Left lung (tissue), 4 donors: ENCODE measurements at regions not wholly inside any gene's neighbourhood (a gene's known extent, or its start where the extent isn't known, plus 50 kb on each side); places are given as distances from the start of the nearest gene placed in this dataset.

Source experiments
- ATAC-seq: fragments of 200-7000 bp; cut with Tn5 transposase; one replicate; pipeline ENCODE4 v1.9.1; 2020; ENCODE audit warnings: moderate library complexity
- DNase-seq, 4 donors: peaks; one replicate each; pipeline ENCODE4 v3.0.0-alpha.2; 2013 to 2020
- H3K27ac ChIP-seq, 2 donors: fragments of 200-600 bp; sonication (generic) in 1 of 2; one replicate each; pipeline versions ENCODE4 v1.5.0 to v1.8.0; 2020 to 2021
- H3K27me3 ChIP-seq, 2 donors: fragments of 200-600 bp; sonication (generic) in 1 of 2; one replicate each; pipeline versions ENCODE4 v1.5.0 to v1.8.0; 2020 to 2021
- H3K36me3 ChIP-seq, 2 donors: fragments of 200-600 bp; sonication (generic) in 1 of 2; one replicate each; pipeline versions ENCODE4 v1.5.0 to v1.8.0; 2020 to 2021
- H3K4me1 ChIP-seq, 2 donors: fragments of 200-600 bp; one replicate each; pipeline ENCODE4 v1.8.0; 2021
- H3K4me3 ChIP-seq, 2 donors: fragments of 200-600 bp; sonication (generic) in 1 of 2; one replicate each; pipeline versions ENCODE4 v1.5.0 to v1.8.0; 2020 to 2021; ENCODE audit warnings: mild to moderate bottlenecking in 1 of 2
- H3K9me3 ChIP-seq, 2 donors: fragments of 200-600 bp; sonication (generic) in 1 of 2; one replicate each; pipeline versions ENCODE4 v1.5.0 to v1.8.0; 2020 to 2021
- intact Hi-C, 2 donors: fragments of 100-400 bp; cut with DNase I; formaldehyde crosslinking; loops; one replicate each; pipeline versions ENCODE4 v1.11.2 to v1.14.2; 2022
- TF ChIP-seq, protein P1 (sequence below), 2 donors: fragments of 200-600 bp; sonication (generic) in 1 of 2; IDR thresholded peaks; one replicate each; pipeline versions ENCODE4 v1.5.0 to v1.8.0; 2021; ENCODE audit warnings: antibody characterized with exemption in 2 of 2
- donor health status: DM: no; HTN: yes; CAD: no.
- donor health status: DM: no; HTN: no; CAD: no.

DNA sequence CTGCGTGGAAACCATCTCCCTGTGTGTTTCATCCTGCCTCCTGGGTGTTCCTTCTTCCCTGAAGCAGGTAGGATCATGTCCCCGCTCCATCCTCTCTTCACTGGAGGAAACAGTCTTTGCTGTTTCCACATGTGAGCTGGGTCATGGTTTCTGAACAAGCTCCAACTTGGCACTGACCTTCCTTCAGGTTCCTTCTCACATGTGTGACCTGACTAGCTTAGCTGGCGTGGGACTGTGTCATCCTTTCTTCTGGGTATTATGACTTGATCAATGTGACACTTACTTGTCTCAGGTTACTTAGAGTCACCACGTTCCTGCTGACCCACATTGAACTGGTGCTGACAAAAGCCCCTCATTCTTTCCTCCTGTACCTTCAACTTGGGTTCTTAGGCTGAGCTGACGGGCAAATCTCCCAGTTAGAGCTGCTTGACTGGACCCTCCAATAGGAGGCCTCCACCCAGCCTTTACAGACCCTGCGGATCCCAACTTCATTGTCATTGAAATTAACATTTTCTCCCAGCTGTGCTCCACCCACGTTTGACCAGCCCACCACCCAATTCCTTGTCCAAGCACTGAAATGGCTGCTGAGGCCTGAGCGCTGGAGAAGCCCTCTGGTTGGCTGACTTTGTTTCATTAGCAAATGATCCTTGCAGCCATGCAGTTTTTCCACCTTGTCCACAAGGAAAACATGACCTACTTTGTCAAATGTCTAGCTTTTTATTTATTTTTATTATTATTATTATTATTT is 128.1 kb downstream of the DDX1 start:
- Histone ChIP-seq H3K36me3 (no peaks in the 10 kb centered on the region), H3K27me3 (no peaks in the 10 kb centered on the region), H3K4me1 (no peaks in the 10 kb centered on the region), H3K27ac (no peak overlapping the region), H3K9me3 (no peaks in the 10 kb centered on the region), H3K4me3 (no peak overlapping the region)
- no peak for DNase-seq
- TF ChIP-seq, protein P1, sequence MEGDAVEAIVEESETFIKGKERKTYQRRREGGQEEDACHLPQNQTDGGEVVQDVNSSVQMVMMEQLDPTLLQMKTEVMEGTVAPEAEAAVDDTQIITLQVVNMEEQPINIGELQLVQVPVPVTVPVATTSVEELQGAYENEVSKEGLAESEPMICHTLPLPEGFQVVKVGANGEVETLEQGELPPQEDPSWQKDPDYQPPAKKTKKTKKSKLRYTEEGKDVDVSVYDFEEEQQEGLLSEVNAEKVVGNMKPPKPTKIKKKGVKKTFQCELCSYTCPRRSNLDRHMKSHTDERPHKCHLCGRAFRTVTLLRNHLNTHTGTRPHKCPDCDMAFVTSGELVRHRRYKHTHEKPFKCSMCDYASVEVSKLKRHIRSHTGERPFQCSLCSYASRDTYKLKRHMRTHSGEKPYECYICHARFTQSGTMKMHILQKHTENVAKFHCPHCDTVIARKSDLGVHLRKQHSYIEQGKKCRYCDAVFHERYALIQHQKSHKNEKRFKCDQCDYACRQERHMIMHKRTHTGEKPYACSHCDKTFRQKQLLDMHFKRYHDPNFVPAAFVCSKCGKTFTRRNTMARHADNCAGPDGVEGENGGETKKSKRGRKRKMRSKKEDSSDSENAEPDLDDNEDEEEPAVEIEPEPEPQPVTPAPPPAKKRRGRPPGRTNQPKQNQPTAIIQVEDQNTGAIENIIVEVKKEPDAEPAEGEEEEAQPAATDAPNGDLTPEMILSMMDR (IDR thresholded peaks at IDR 0.05), result no peak
- ATAC-seq, result no peak
- intact Hi-C loops, result no loop called here

- H3K4me3 ChIP-seq, result no peak overlapping the region
- ATAC-seq (no peak), DNase-seq (no peak)
- H3K27me3 ChIP-seq, result no peaks in the 10 kb centered on the region
- no peaks in the 10 kb centered on the region for H3K36me3 ChIP-seq
- intact Hi-C loops, result no loop called here
- TF ChIP-seq, protein P1 (IDR thresholded peaks at IDR 0.05), result no peak
- no peaks in the 10 kb centered on the region for H3K4me1 ChIP-seq
- no peaks in the 10 kb centered on the region for H3K9me3 ChIP-seq
- H3K27ac ChIP-seq, result no peak overlapping the region
Observed at GRCh38 chr2:15720561-15721307, 129.1 kb downstream of the DDX1 start.

DNA sequence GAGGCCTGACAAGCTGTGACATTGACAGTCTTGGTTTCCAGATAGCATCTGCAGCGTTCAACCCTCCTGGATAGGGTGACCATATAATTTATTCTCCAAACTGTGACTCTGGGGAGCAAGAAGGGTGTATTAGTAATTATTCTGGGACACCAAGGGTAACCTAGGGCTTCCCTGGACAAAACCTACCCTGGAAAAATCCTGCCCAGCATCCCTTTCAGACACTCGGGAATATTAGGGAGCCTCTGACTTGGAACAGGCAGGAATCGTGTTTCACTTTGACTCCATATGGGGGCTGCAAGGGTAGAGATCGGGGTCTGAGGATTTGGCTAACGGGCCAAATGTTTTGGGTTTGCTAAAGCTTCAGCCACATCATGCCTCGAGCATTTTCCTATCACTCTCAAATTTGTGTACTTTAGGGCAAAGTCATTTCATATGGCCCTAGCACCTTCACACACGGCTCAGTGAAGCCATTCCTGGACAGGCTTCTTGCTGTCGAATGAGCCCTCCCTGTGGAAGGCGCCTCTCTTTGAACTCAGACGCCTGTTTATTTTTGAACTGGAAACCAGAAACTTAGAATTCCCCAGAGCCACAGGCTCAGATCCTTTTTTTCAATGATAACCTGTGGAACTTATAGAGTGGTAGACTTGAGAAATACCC is 129.9 kb downstream of the DDX1 start:
- H3K9me3 ChIP-seq, result no peaks in the 10 kb centered on the region
- intact Hi-C loops, result no loop called here
- no peaks in the 10 kb centered on the region for H3K4me1 ChIP-seq
- TF ChIP-seq, protein P1 (IDR thresholded peaks at IDR 0.05), result no peak
- H3K36me3 ChIP-seq, result no peaks in the 10 kb centered on the region
- no peak overlapping the region for H3K4me3 ChIP-seq
- no peak for ATAC-seq
- H3K27me3 ChIP-seq, result no peaks in the 10 kb centered on the region
- no peak overlapping the region for H3K27ac ChIP-seq
- DNase-seq, result no peak

DNA sequence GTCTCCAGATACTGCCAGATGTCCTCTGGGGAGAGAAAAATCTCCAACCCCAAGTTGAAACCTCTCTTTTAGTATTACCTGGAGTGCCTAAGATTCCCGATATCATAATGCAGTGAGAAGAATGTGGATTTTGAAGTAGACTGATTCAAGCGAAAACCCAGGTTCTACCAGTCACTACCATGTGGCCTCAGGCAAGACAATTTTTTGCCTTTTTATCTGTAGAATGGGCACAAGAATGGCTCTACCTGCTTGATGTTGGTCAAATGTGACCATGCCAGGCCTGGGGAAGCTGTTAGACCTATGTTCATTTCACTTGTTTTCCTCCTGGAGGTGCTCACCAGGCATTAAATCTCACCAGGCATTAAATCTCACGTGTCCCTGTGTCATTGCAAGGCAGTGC is 131.3 kb downstream of the DDX1 start:
- DNase-seq, result no peak

More for the DNA sequence above, 131.3 kb downstream of the DDX1 start:
- H3K4me3 ChIP-seq, result no peak overlapping the region
- intact Hi-C loops, result no loop called here
- H3K27me3 ChIP-seq, result no peaks in the 10 kb centered on the region
- no peaks in the 10 kb centered on the region for H3K9me3 ChIP-seq
- no peaks in the 10 kb centered on the region for H3K4me1 ChIP-seq
- no peaks in the 10 kb centered on the region for H3K36me3 ChIP-seq
- H3K27ac ChIP-seq, result no peak overlapping the region
- TF ChIP-seq, protein P1 (IDR thresholded peaks at IDR 0.05), result no peak
- no peak for ATAC-seq
